Muscle layer of colon (tissue), 2 donors: ENCODE measurements at regions not wholly inside any gene's neighbourhood (a gene's known extent, or its start where the extent isn't known, plus 50 kb on each side); places are given as distances from the start of the nearest gene placed in this dataset.
"Not testable (repeated sequence)": the region's sequence is repeated elsewhere in the genome, so short reads cannot be mapped to it uniquely, and the experiment has no call there.

ENCODE experiments used
- H3K27ac ChIP-seq: one replicate; pipeline ENCODE4 v1.7.0; 2013; ENCODE audit warnings: low read depth, mild to moderate bottlenecking, low read length, moderate library complexity
- H3K27me3 ChIP-seq, 2 donors: one replicate each; pipeline ENCODE4 v1.7.0; 2013; ENCODE audit warnings: low read length in 2 of 2, mild to moderate bottlenecking in 2 of 2; ENCODE audit not compliant: insufficient read depth in 2 of 2, control insufficient read depth in 1 of 2
- H3K36me3 ChIP-seq: one replicate; pipeline ENCODE4 v1.7.0; 2013; ENCODE audit warnings: mild to moderate bottlenecking, low read length; ENCODE audit not compliant: insufficient read depth
- H3K4me1 ChIP-seq: one replicate; pipeline ENCODE4 v1.7.0; 2013; ENCODE audit warnings: mild to moderate bottlenecking, low read length; ENCODE audit not compliant: insufficient read depth
- H3K4me3 ChIP-seq, 2 donors: one replicate each; pipeline ENCODE4 v1.7.0; 2013; ENCODE audit warnings: low read length in 2 of 2, low read depth in 1 of 2, mild to moderate bottlenecking in 1 of 2, moderate library complexity in 1 of 2
- H3K9ac ChIP-seq: one replicate; pipeline ENCODE4 v1.7.0; 2013; ENCODE audit warnings: low read length
- H3K9me3 ChIP-seq: one replicate; pipeline ENCODE4 v1.7.0; 2013; ENCODE audit warnings: mild to moderate bottlenecking, low read length
- donor health status: abdominal sarcoma.
- donor health status: Adenocarcinoma of cecum.

GRCh38 chr3:20849975-20850374, 664.0 kb upstream of the SGO1 start:
- H3K9ac ChIP-seq: no peak overlapping the region
- H3K27me3 ChIP-seq: no peaks in the 10 kb centered on the region
- no peaks in the 10 kb centered on the region for H3K4me1 ChIP-seq
- no peak overlapping the region for H3K4me3 ChIP-seq
- no peaks in the 10 kb centered on the region for H3K36me3 ChIP-seq
- no peaks in the 10 kb centered on the region for H3K9me3 ChIP-seq
- H3K27ac ChIP-seq: no peak overlapping the region

DNA sequence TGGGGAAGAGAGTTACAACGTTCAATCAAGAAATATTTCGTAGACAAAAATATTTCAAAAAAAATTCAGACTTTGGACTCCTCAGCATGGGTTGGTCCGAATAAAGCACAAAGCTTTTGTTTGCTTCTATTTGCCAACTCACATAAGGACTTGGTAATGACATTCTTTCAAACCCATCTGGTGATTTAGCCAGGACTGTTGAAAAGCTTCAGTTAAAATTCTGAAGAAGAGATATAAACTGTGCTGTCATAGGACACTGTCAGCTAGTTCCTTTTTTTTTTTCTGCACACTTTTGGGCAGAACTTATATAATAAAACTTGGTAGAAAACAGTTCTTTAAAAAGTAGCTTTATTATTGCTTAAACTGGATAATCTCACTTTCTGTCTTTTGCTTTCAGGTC, 660.8 kb upstream of the SGO1 start:
- no peak overlapping the region for H3K9ac ChIP-seq
- H3K4me3 ChIP-seq: no peak overlapping the region
- no peaks in the 10 kb centered on the region for H3K4me1 ChIP-seq
- no peaks in the 10 kb centered on the region for H3K27me3 ChIP-seq
- H3K27ac ChIP-seq: no peak overlapping the region
- no peaks in the 10 kb centered on the region for H3K9me3 ChIP-seq
- H3K36me3 ChIP-seq: no peaks in the 10 kb centered on the region

- H3K36me3 ChIP-seq: no peaks in the 10 kb centered on the region
- no peaks in the 10 kb centered on the region for H3K27me3 ChIP-seq
- H3K9ac ChIP-seq: no peak overlapping the region
- no peaks in the 10 kb centered on the region for H3K4me1 ChIP-seq
- H3K4me3 ChIP-seq: no peak overlapping the region
- no peaks in the 10 kb centered on the region for H3K9me3 ChIP-seq
- H3K27ac ChIP-seq: no peak overlapping the region
These were observed 660.1 kb upstream of the SGO1 start for GRCh38 chr3:20846066-20846465.

- no peak overlapping the region for H3K4me3 ChIP-seq
- no peaks in the 10 kb centered on the region for H3K4me1 ChIP-seq
- H3K9me3 ChIP-seq: no peaks in the 10 kb centered on the region
- H3K27me3 ChIP-seq: no peaks in the 10 kb centered on the region
- no peaks in the 10 kb centered on the region for H3K36me3 ChIP-seq
- no peak overlapping the region for H3K9ac ChIP-seq
- H3K27ac ChIP-seq: no peak overlapping the region
These were observed 658.8 kb upstream of the SGO1 start for GRCh38 chr3:20844851-20845250.

DNA sequence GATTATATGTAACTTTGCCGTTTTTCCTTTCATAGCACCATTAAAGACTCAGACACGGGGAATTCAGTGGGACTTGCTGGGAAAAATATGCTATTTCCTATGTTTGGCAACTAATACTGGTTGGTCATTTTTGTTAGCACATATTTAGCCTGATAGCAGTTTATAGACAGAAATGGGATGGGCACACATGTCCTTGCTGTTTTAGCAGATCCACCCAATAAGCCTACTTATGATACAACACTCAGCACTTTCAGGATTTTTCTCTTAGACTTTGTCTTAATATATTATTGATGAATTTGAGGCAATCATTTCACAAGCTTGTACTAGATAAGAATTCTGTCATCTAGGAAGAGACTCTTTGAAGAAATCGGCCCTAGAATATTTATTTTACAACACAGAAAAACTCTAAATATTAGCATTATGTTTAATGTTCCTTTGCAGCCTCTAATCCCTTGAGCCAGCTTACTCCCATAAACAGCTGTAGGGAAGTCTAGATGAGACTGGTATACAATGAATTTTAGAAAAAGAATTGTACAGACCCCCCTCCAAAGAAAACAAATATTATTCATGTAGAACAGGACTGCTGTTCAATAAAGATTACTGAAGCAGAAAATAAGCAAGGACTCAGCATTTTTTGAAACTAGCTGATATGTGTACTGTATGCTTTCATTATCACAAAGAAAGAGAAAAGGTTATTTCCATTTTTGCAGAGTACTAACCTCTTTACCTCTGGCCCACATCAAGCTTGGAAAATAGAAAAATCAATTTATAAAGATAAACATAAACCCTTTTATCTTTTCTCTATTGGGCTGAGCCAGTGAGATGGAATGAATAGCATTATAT, 656.8 kb upstream of the SGO1 start:
- H3K4me3 ChIP-seq: no peak overlapping the region
- H3K9me3 ChIP-seq: no peaks in the 10 kb centered on the region
- no peak overlapping the region for H3K27ac ChIP-seq
- H3K27me3 ChIP-seq: no peaks in the 10 kb centered on the region
- H3K36me3 ChIP-seq: no peaks in the 10 kb centered on the region
- H3K4me1 ChIP-seq: no peaks in the 10 kb centered on the region
- no peak overlapping the region for H3K9ac ChIP-seq

DNA sequence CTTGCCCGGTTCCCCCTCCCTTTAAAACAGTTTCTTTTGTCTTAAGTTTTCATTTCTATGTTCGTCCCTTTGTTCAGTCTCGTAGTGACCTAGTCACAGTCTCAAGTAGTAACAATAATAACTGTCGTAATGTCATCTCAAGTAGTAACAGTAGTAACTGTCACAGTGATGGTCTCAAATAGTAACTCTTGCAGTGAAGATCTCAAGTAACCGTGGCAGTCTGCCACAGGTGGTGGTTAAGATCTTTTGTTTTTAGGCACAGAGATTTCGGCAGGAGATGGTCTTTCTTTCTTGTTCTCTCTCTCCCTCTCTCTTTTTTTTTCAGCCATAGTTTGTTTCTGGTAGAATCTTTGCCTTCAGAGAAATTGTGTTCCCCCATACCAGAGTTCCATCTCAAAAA, 656.0 kb upstream of the SGO1 start:
- H3K4me1 ChIP-seq: no peaks in the 10 kb centered on the region
- H3K9ac ChIP-seq: no peak overlapping the region
- H3K36me3 ChIP-seq: no peaks in the 10 kb centered on the region
- no peak overlapping the region for H3K4me3 ChIP-seq
- no peaks in the 10 kb centered on the region for H3K27me3 ChIP-seq
- H3K27ac ChIP-seq: no peak overlapping the region
- H3K9me3 ChIP-seq: no peaks in the 10 kb centered on the region

- H3K9ac ChIP-seq: no peak overlapping the region
- H3K36me3 ChIP-seq: no peaks in the 10 kb centered on the region
- H3K27ac ChIP-seq: no peak overlapping the region
- no peaks in the 10 kb centered on the region for H3K4me1 ChIP-seq
- H3K4me3 ChIP-seq: no peak overlapping the region
- no peaks in the 10 kb centered on the region for H3K9me3 ChIP-seq
- H3K27me3 ChIP-seq: no peaks in the 10 kb centered on the region
These were observed 651.8 kb upstream of the SGO1 start for GRCh38 chr3:20837676-20838302.

DNA sequence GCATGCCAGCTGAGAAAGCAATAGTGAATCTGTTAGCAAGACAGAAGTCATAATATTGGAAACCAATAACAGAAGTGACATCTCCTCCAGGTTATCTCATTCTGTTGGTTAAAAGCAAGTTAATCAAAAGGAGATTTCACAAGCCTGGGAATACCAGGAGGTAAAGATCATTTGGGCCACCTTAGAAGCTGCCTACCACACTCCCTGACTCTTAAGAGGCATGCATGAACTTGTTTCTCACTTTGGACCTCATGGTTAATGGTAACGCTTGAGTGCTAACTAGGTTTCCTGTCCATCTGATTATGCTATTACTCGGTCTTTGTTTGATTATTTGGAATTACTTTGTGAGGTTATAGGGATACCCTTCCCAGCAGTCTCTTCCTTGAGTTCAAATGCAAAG, 650.8 kb upstream of the SGO1 start:
- no peaks in the 10 kb centered on the region for H3K4me1 ChIP-seq
- H3K9ac ChIP-seq: no peak overlapping the region
- no peaks in the 10 kb centered on the region for H3K9me3 ChIP-seq
- no peak overlapping the region for H3K27ac ChIP-seq
- H3K4me3 ChIP-seq: no peak overlapping the region
- H3K36me3 ChIP-seq: no peaks in the 10 kb centered on the region
- H3K27me3 ChIP-seq: no peaks in the 10 kb centered on the region

DNA sequence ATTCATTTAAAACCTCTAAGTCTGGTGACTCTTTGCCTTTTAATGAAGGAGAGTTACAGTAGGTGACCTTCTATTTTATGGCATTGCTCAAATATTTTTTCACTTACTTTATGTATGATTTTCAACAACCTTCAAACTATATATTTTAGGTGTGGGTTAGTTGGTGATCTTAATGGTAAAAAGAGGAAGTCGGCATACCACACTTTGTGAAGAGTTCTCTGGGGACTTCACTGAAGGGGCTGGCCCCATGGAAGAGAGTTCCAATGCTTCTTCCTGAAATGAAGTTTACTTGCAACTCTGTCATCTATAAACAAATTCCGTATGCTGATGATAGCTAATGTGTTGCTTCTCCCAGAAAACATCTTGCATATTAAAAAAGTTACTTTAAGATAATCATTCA, 647.0 kb upstream of the SGO1 start:
- no peak overlapping the region for H3K27ac ChIP-seq
- H3K27me3 ChIP-seq: no peaks in the 10 kb centered on the region
- no peak overlapping the region for H3K4me3 ChIP-seq
- no peaks in the 10 kb centered on the region for H3K36me3 ChIP-seq
- H3K9ac ChIP-seq: no peak overlapping the region
- H3K9me3 ChIP-seq: no peaks in the 10 kb centered on the region
- no peaks in the 10 kb centered on the region for H3K4me1 ChIP-seq

- no peak overlapping the region for H3K9ac ChIP-seq
- H3K36me3 ChIP-seq: no peaks in the 10 kb centered on the region
- no peaks in the 10 kb centered on the region for H3K4me1 ChIP-seq
- H3K4me3 ChIP-seq: no peak overlapping the region
- H3K27me3 ChIP-seq: no peaks in the 10 kb centered on the region
- H3K27ac ChIP-seq: no peak overlapping the region
- H3K9me3 ChIP-seq: no peaks in the 10 kb centered on the region
These were observed 636.2 kb upstream of the SGO1 start for GRCh38 chr3:20822251-20822650.

GRCh38 chr3:20820872-20821271, 634.9 kb upstream of the SGO1 start:
- H3K27me3 ChIP-seq, H3K9ac ChIP-seq, H3K9me3 ChIP-seq, H3K4me1 ChIP-seq, H3K36me3 ChIP-seq, H3K4me3 ChIP-seq, H3K27ac ChIP-seq: not testable (repeated sequence)

- Histone ChIP-seq H3K27me3 (no peaks in the 10 kb centered on the region), H3K9me3 (no peaks in the 10 kb centered on the region), H3K27ac (no peak overlapping the region), H3K4me3 (no peak overlapping the region), H3K9ac (no peak overlapping the region), H3K36me3 (no peaks in the 10 kb centered on the region), H3K4me1 (no peaks in the 10 kb centered on the region)
These were observed 625.6 kb upstream of the SGO1 start for GRCh38 chr3:20811631-20812030.
